NOMO-1 treated with DMSO at 0.1 percent for 48 hours (cell line): ENCODE measurements at regions not wholly inside any gene's neighbourhood (a gene's known extent, or its start where the extent isn't known, plus 50 kb on each side); places are given as distances from the start of the nearest gene placed in this dataset.
A peak's percentile ranks its signal among the peaks of the same experiment; 100 is the strongest.
"Not testable (repeated sequence)": the region's sequence is repeated elsewhere in the genome, so short reads cannot be mapped to it uniquely, and the experiment has no call there.

ENCODE experiments used
- DNase-seq: peaks from one replicate; lab custom pipeline; 2025; ENCODE audit not compliant: unreplicated experiment; lab: John Stamatoyannopoulos, UW

- no peak for DNase-seq
These were observed 164.0 kb upstream of the FGF13 start for GRCh38 chrX:138875472-138875871.

- no peak for DNase-seq
These were observed 162.9 kb upstream of the FGF13 start for GRCh38 chrX:138874271-138874935.

- not testable (repeated sequence) for DNase-seq
These were observed 162.1 kb upstream of the FGF13 start for GRCh38 chrX:138873640-138874039.

GRCh38 chrX:138872537-138872936 is 161.0 kb upstream of the FGF13 start:
- DNase-seq, result no peak

- no peak for DNase-seq
These were observed 160.2 kb upstream of the FGF13 start for GRCh38 chrX:138871739-138872138.

- no peak for DNase-seq
These were observed 155.1 kb upstream of the FGF13 start for GRCh38 chrX:138866643-138867042.

- DNase-seq, result no peak
These were observed 153.7 kb upstream of the FGF13 start for GRCh38 chrX:138865093-138865649.

- DNase-seq, result no peak
These were observed 147.9 kb upstream of the FGF13 start for GRCh38 chrX:138859421-138859820.

- no peak for DNase-seq
These were observed 147.4 kb upstream of the FGF13 start for GRCh38 chrX:138858951-138859350.

- DNase-seq, result peak; percentile 79
These were observed 146.9 kb upstream of the FGF13 start for GRCh38 chrX:138858438-138858837.

GRCh38 chrX:138856881-138857604 is 145.5 kb upstream of the FGF13 start:
- no peak for DNase-seq

GRCh38 chrX:138853936-138854335 is 142.4 kb upstream of the FGF13 start:
- DNase-seq, result no peak

GRCh38 chrX:138849521-138849920 is 138.0 kb upstream of the FGF13 start:
- DNase-seq, result no peak

- peak; percentile 14 for DNase-seq
These were observed 136.4 kb upstream of the FGF13 start for GRCh38 chrX:138847930-138848329.

GRCh38 chrX:138845786-138846185 is 134.3 kb upstream of the FGF13 start:
- no peak for DNase-seq

GRCh38 chrX:138807400-138807799 is 95.9 kb upstream of the FGF13 start:
- DNase-seq, result not testable (repeated sequence)

GRCh38 chrX:138794246-138794645 is 82.7 kb upstream of the FGF13 start:
- peak; percentile 36 for DNase-seq

GRCh38 chrX:138791551-138791950 is 80.0 kb upstream of the FGF13 start:
- DNase-seq, result no peak

GRCh38 chrX:138788771-138789170 is 77.3 kb upstream of the FGF13 start:
- peak; percentile 52 for DNase-seq

- not testable (repeated sequence) for DNase-seq
These were observed 67.0 kb upstream of the FGF13 start for GRCh38 chrX:138778576-138778909.

- DNase-seq, result not testable (repeated sequence)
These were observed 66.5 kb upstream of the FGF13 start for GRCh38 chrX:138777908-138778575.

GRCh38 chrX:138777230-138777629 is 65.7 kb upstream of the FGF13 start:
- no peak for DNase-seq
